ENCODE measurements at regions not wholly inside any gene's neighbourhood (a gene's known extent, or its start where the extent isn't known, plus 50 kb on each side); places are given as distances from the start of the nearest gene placed in this dataset.

GRCh38 chr3:6228958-6229683 lies 631.8 kb upstream of the GRM7 start:
- no peak overlapping the region for H3K4me3 ChIP-seq (ENCODE audit: low read depth, low read length)
- no peak for DNase-seq (ENCODE audit: low read depth)
- TF ChIP-seq CTCF (conservative IDR thresholded peaks at IDR 0.05; ENCODE audit: low read depth, low read length), result no peak

GRCh38 chr3:6229778-6230410 lies 631.0 kb upstream of the GRM7 start:
- no peak for TF ChIP-seq CTCF (conservative IDR thresholded peaks at IDR 0.05; ENCODE audit: low read depth, low read length)
- no peak for DNase-seq (ENCODE audit: low read depth)
- H3K4me3 ChIP-seq (ENCODE audit: low read depth, low read length), result no peak overlapping the region

- H3K4me3 ChIP-seq (ENCODE audit: low read depth, low read length), result no peak overlapping the region
- DNase-seq (ENCODE audit: low read depth), result no peak
- TF ChIP-seq CTCF (conservative IDR thresholded peaks at IDR 0.05; ENCODE audit: low read depth, low read length), result no peak
Observed at GRCh38 chr3:6242104-6242503, 618.8 kb upstream of the GRM7 start.

DNA sequence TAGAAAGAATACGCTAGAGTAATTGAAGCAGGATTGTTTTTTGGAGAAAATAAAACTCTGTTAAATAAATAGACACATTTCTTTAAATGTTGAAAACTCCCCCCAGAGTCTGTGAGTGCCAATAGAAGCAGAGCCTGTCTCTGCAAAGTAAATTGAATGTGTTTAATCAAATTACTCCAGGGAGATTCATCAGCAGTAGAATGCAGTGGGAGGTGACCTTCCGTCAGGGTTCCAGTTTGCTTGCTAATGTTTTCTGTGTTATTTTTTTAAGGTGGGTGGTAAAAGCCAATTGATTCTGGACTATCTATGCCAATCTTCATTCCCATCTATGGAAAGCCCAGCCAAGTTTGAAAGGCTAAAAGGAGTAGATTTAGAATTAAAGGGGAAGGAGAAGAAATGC lies 612.4 kb upstream of the GRM7 start:
- TF ChIP-seq CTCF (conservative IDR thresholded peaks at IDR 0.05; ENCODE audit: low read depth, low read length), result no peak
- no peak for DNase-seq (ENCODE audit: low read depth)
- H3K4me3 ChIP-seq (ENCODE audit: low read depth, low read length), result no peak overlapping the region

- TF ChIP-seq CTCF (conservative IDR thresholded peaks at IDR 0.05; ENCODE audit: low read depth, low read length), result no peak
- no peak overlapping the region for H3K4me3 ChIP-seq (ENCODE audit: low read depth, low read length)
- no peak for DNase-seq (ENCODE audit: low read depth)
Observed at GRCh38 chr3:6249679-6250078, 611.2 kb upstream of the GRM7 start.

- no peak for TF ChIP-seq CTCF (conservative IDR thresholded peaks at IDR 0.05; ENCODE audit: low read depth, low read length)
- DNase-seq (ENCODE audit: low read depth), result no peak
- no peak overlapping the region for H3K4me3 ChIP-seq (ENCODE audit: low read depth, low read length)
Observed at GRCh38 chr3:6250167-6250566, 610.7 kb upstream of the GRM7 start.
